DOHH2 (cell line): ENCODE measurements at regions not wholly inside any gene's neighbourhood (a gene's known extent, or its start where the extent isn't known, plus 50 kb on each side); places are given as distances from the start of the nearest gene placed in this dataset.

Experiments
- EZH2phosphoT487 ChIP-seq: fragments of 200-600 bp; sonication (generic); IDR thresholded peaks from 2 replicates; pipeline ENCODE4 v1.6.1; 2017; ENCODE audit warnings: borderline replicate concordance, mild to moderate bottlenecking, antibody characterized with exemption, low read length, moderate library complexity, mixed read lengths
- TF ChIP-seq, protein P1 (sequence below): fragments of 200-600 bp; sonication (generic); IDR thresholded peaks from one replicate; pipeline ENCODE4 v1.5.1; 2014; ENCODE audit warnings: antibody characterized with exemption, mild to moderate bottlenecking, low read depth, low read length; ENCODE audit not compliant: poor library complexity, severe bottlenecking

DNA sequence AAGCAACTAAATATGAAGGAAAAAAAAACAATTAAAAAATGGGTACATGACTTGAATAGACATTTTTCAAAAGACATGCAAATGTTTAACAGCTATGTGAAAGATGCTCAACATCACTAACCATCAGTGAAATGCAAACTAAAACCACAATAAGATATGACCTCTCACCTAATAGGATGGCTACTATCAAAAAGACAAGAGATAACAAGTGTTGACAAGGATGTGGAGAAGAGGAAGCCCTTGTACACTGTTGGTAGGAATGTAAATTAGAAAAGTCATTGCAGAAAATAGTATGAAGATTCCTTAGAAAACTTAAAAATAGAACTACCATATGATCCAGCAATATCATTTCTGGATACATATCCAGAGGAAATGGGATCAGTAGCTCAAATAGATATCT lies 324.7 kb upstream of the TLE4 start:
- TF ChIP-seq, protein P1, sequence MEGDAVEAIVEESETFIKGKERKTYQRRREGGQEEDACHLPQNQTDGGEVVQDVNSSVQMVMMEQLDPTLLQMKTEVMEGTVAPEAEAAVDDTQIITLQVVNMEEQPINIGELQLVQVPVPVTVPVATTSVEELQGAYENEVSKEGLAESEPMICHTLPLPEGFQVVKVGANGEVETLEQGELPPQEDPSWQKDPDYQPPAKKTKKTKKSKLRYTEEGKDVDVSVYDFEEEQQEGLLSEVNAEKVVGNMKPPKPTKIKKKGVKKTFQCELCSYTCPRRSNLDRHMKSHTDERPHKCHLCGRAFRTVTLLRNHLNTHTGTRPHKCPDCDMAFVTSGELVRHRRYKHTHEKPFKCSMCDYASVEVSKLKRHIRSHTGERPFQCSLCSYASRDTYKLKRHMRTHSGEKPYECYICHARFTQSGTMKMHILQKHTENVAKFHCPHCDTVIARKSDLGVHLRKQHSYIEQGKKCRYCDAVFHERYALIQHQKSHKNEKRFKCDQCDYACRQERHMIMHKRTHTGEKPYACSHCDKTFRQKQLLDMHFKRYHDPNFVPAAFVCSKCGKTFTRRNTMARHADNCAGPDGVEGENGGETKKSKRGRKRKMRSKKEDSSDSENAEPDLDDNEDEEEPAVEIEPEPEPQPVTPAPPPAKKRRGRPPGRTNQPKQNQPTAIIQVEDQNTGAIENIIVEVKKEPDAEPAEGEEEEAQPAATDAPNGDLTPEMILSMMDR, result no peak
- TF ChIP-seq EZH2phosphoT487, result no peak
